SK-N-SH (cell line): ENCODE measurements at regions not wholly inside any gene's neighbourhood (a gene's known extent, or its start where the extent isn't known, plus 50 kb on each side); places are given as distances from the start of the nearest gene placed in this dataset.

Experiments
- CTCF ChIA-PET: fragments of 300-600, 350-600 bp; formaldehyde crosslinking; extraction: SDS; loops from one replicate; lab custom pipeline; 2021; lab: Yijun Ruan, JAX
- POLR2A ChIA-PET: fragments of 350-600 bp; sonication (Branson Sonifier 250); formaldehyde crosslinking; extraction: SDS; loops from one replicate; lab custom pipeline; 2020; ENCODE audit warnings: antibody characterized with exemption, inconsistent platforms; lab: Yijun Ruan, JAX
- DNase-seq: peaks from one replicate; pipeline ENCODE4 v3.0.0; 2012
- H2AFZ ChIP-seq: fragments of 200-600 bp; sonication (generic); 2 replicates; pipeline ENCODE4 v1.8.1; 2016; ENCODE audit warnings: antibody characterized with exemption, mild to moderate bottlenecking, low read depth
- H3F3A ChIP-seq: fragments of 200-600 bp; sonication (generic); replicated peaks from 2 replicates; pipeline ENCODE3; 2016; ENCODE audit warnings: antibody characterized with exemption, mild to moderate bottlenecking; ENCODE audit not compliant: insufficient read depth
- H3K27ac ChIP-seq, 2 experiments: fragments of 200-500 bp in 1 of 2; fragments of 200-600 bp in 1 of 2; sonication (Bioruptor generic) in 1 of 2; sonication (generic), shearing (Covaris generic) in 1 of 2; 2 replicates each; pipeline versions ENCODE4 v1.5.1 to v1.6.1; 2014 to 2016; ENCODE audit warnings: low read depth in 2 of 2, inconsistent platforms in 1 of 2, low read length in 1 of 2, mild to moderate bottlenecking in 1 of 2, mixed read lengths in 1 of 2
- H3K27me3 ChIP-seq: fragments of 200-600 bp; sonication (generic), shearing (Covaris generic); 2 replicates; pipeline ENCODE4 v1.6.1; 2016; ENCODE audit warnings: mixed run types; ENCODE audit not compliant: insufficient read depth
- H3K36me3 ChIP-seq, 2 experiments: fragments of 200-500 bp in 1 of 2; fragments of 200-600 bp in 1 of 2; sonication (Bioruptor generic) in 1 of 2; sonication (generic) in 1 of 2; replicated peaks in 1 of 2; 2 replicates each; pipeline versions ENCODE3 to v1.5.1; 2014 to 2016; ENCODE audit warnings: low read length in 1 of 2, mild to moderate bottlenecking in 1 of 2; ENCODE audit not compliant: insufficient read depth in 2 of 2, control insufficient read depth in 1 of 2
- H3K4me1 ChIP-seq, 2 experiments: fragments of 200-500 bp in 1 of 2; fragments of 200-600 bp in 1 of 2; sonication (Bioruptor generic) in 1 of 2; sonication (generic), shearing (Covaris generic) in 1 of 2; 2 replicates each; pipeline versions ENCODE4 v1.5.1 to v1.6.1; 2014 to 2016; ENCODE audit warnings: low read depth in 1 of 2, low read length in 1 of 2, mixed run types in 1 of 2; ENCODE audit not compliant: insufficient read depth in 2 of 2, control insufficient read depth in 1 of 2
- H3K4me2 ChIP-seq: fragments of 200-600 bp; sonication (generic), shearing (Covaris generic); 2 replicates; pipeline ENCODE4 v1.6.1; 2017; ENCODE audit warnings: mixed run types
- H3K4me3 ChIP-seq, 2 experiments: fragments of 200-500 bp in 1 of 2; fragments of 200-600 bp in 1 of 2; sonication (Bioruptor generic) in 1 of 2; sonication (generic), shearing (Covaris generic) in 1 of 2; 2 replicates each; pipeline versions ENCODE4 v1.5.1 to v1.8.1; 2014 to 2016; ENCODE audit warnings: low read depth in 2 of 2, inconsistent platforms in 1 of 2, low read length in 1 of 2, mild to moderate bottlenecking in 1 of 2, mixed read lengths in 1 of 2, moderate library complexity in 1 of 2
- H3K79me2 ChIP-seq: fragments of 200-600 bp; sonication (generic); 2 replicates; pipeline ENCODE4 v1.8.1; 2017; ENCODE audit warnings: mild to moderate bottlenecking; ENCODE audit not compliant: insufficient read depth
- H3K9ac ChIP-seq: fragments of 200-600 bp; sonication (generic); 2 replicates; pipeline ENCODE4 v1.6.1; 2017; ENCODE audit warnings: mixed run types
- H3K9me2 ChIP-seq: fragments of 200-600 bp; sonication (generic); 2 replicates; pipeline ENCODE4 v1.6.1; 2017; ENCODE audit warnings: mixed run types
- H3K9me3 ChIP-seq: fragments of 200-600 bp; sonication (generic); 2 replicates; pipeline ENCODE4 v1.6.1; 2017; ENCODE audit warnings: mixed run types, mild to moderate bottlenecking, moderate library complexity
- H4K20me1 ChIP-seq: fragments of 200-600 bp; sonication (generic); 2 replicates; pipeline ENCODE4 v1.6.1; 2017; ENCODE audit warnings: mild to moderate bottlenecking, mixed run types; ENCODE audit not compliant: insufficient read depth
- CTCF ChIP-seq: fragments of 200-600 bp; sonication (generic); IDR thresholded peaks from 2 replicates; pipeline ENCODE4 v1.6.1; 2017; ENCODE audit warnings: antibody characterized with exemption, mild to moderate bottlenecking, moderate library complexity
- ELF1 ChIP-seq: IDR thresholded peaks from 2 replicates; pipeline ENCODE4 v1.4.0; 2012
- EZH2phosphoT487 ChIP-seq: fragments of 200-600 bp; sonication (generic); IDR thresholded peaks from 2 replicates; pipeline ENCODE4 v1.6.1; 2017; ENCODE audit warnings: low read depth, mixed run types, mild to moderate bottlenecking, antibody characterized with exemption, moderate library complexity, borderline replicate concordance
- FOXJ3 ChIP-seq: sonication (generic); formaldehyde crosslinking; IDR thresholded peaks from 2 replicates; pipeline ENCODE4 v1.5.1; 2020; ENCODE audit warnings: mild to moderate bottlenecking, missing genetic modification reagents
- GABPA ChIP-seq: IDR thresholded peaks from 2 replicates; pipeline ENCODE4 v1.4.0; 2012; ENCODE audit warnings: low read depth, mild to moderate bottlenecking
- IRF3 ChIP-seq: fragments of 150-350 bp; IDR thresholded peaks from 2 replicates; pipeline ENCODE4 v1.6.1; 2016; ENCODE audit warnings: mild to moderate bottlenecking, low read depth, low read length
- JUND ChIP-seq: IDR thresholded peaks from 2 replicates; pipeline ENCODE4 v1.4.0; 2012
- MEF2A ChIP-seq: IDR thresholded peaks from 2 replicates; pipeline ENCODE4 v1.4.0; 2012; ENCODE audit warnings: low read depth, borderline replicate concordance
- MXI1 ChIP-seq: IDR thresholded peaks from 2 replicates; pipeline ENCODE4 v1.6.1; 2012; ENCODE audit warnings: mild to moderate bottlenecking, low read depth, low read length, improper control_type of control experiment
- PBX3 ChIP-seq: IDR thresholded peaks from 2 replicates; pipeline ENCODE4; 2012
- POLR2AphosphoS5 ChIP-seq: IDR thresholded peaks from 2 replicates; pipeline ENCODE4 v1.6.1; 2012; ENCODE audit warnings: low read depth, low read length
- RAD21 ChIP-seq: IDR thresholded peaks from 2 replicates; pipeline ENCODE4 v1.6.1; 2012; ENCODE audit warnings: mild to moderate bottlenecking, low read length
- RCOR1 ChIP-seq: fragments of 150-350 bp; IDR thresholded peaks from 2 replicates; pipeline ENCODE4 v1.6.1; 2017; ENCODE audit warnings: antibody characterized with exemption, low read length
- REST ChIP-seq: IDR thresholded peaks from 2 replicates; pipeline ENCODE4 v1.6.1; 2012; ENCODE audit warnings: mild to moderate bottlenecking, low read depth, low read length, moderate library complexity
- RFX5 ChIP-seq: IDR thresholded peaks from 2 replicates; pipeline ENCODE4 v1.6.1; 2012; ENCODE audit warnings: mild to moderate bottlenecking, improper control_type of control experiment, low read length
- SIN3A ChIP-seq: IDR thresholded peaks from 2 replicates; pipeline ENCODE4 v1.6.1; 2012; ENCODE audit warnings: low read depth, mild to moderate bottlenecking, low read length, moderate library complexity, borderline replicate concordance
- TCF12 ChIP-seq: IDR thresholded peaks from 2 replicates; pipeline ENCODE4 v1.4.0; 2012
- TEAD4 ChIP-seq: IDR thresholded peaks from 2 replicates; pipeline ENCODE4 v1.4.0; 2012; ENCODE audit warnings: mild to moderate bottlenecking, borderline replicate concordance; ENCODE audit not compliant: insufficient read depth
- USF2 ChIP-seq: fragments of 150-350 bp; IDR thresholded peaks from 2 replicates; pipeline ENCODE4 v1.6.1; 2017; ENCODE audit warnings: antibody characterized with exemption, low read length, low read depth, borderline replicate concordance
- YY1 ChIP-seq: IDR thresholded peaks from 2 replicates; pipeline ENCODE4 v1.4.0; 2012; ENCODE audit warnings: low read depth, mild to moderate bottlenecking
- WGBS: methylation state at CpG from one replicate; pipeline ENCODE4 v1.1.6; 2017; ENCODE audit warnings: low lambda C conversion rate; 5-methylcytosine and 5-hydroxymethylcytosine counted together

GRCh38 chr18:41206341-41206830 is 748.6 kb upstream of the PIK3C3 start:
- TF ChIP-seq TEAD4 (no peak), GABPA (no peak), ELF1 (no peak), POLR2AphosphoS5 (no peak), RFX5 (no peak)
- Histone ChIP-seq H3K4me1 (no peaks in the 10 kb centered on the region; a peak in 1 of 4 replicates), H4K20me1 (no peaks in the 10 kb centered on the region), H3K9me3 (no peaks in the 10 kb centered on the region), H3K9me2 (no peaks in the 10 kb centered on the region), H3K79me2 (no peaks in the 10 kb centered on the region), H3K9ac (no peak overlapping the region), H3K27me3 (no peaks in the 10 kb centered on the region), H3K36me3 (no peaks in the 10 kb centered on the region), H3K27ac (no peak overlapping the region), H2AFZ (no peak overlapping the region), H3K4me2 (no peak overlapping the region), H3K4me3 (no peak overlapping the region), H3F3A (no peaks in the 10 kb centered on the region)
- 73% methylated on average over 4 of the region's 4 CpGs for WGBS
- ChIA-PET CTCF (no interaction called here), POLR2A (no interaction called here)
- DNase-seq, result no peak

GRCh38 chr18:41199212-41199611 is 755.8 kb upstream of the PIK3C3 start:
- no peak overlapping the region for H3K27ac ChIP-seq
- no peaks in the 10 kb centered on the region for H3K79me2 ChIP-seq
- H3K4me3 ChIP-seq, result no peak overlapping the region
- no peak for DNase-seq
- H3K4me2 ChIP-seq, result no peak overlapping the region
- H3K4me1 ChIP-seq, result no peaks in the 10 kb centered on the region
- H3K9me3 ChIP-seq, result no peaks in the 10 kb centered on the region
- H3K27me3 ChIP-seq, result no peaks in the 10 kb centered on the region
- no peaks in the 10 kb centered on the region for H3K9me2 ChIP-seq
- ChIA-PET CTCF (interaction anchor here (0.7 kb wide), 2 partner anchors 9 kb away, joined by 3 read pairs; no protein-coding TSS in a partner anchor), POLR2A (no interaction called here)
- no peaks in the 10 kb centered on the region for H3F3A ChIP-seq
- no peaks in the 10 kb centered on the region for H4K20me1 ChIP-seq
- no peak overlapping the region for H2AFZ ChIP-seq
- H3K9ac ChIP-seq, result no peak overlapping the region
- H3K36me3 ChIP-seq, result no peaks in the 10 kb centered on the region
- TF ChIP-seq PBX3 (no peak), POLR2AphosphoS5 (no peak), JUND (no peak), IRF3 (no peak), YY1 (no peak), FOXJ3 (CRISPR knock-in tag) (no peak), RAD21 (no peak), SIN3A (no peak), RCOR1 (no peak), TCF12 (no peak), MXI1 (no peak), USF2 (no peak), REST (no peak), RFX5 (no peak), GABPA (no peak), CTCF (no peak), EZH2phosphoT487 (no peak), MEF2A (no peak), ELF1 (no peak)
